ENCODE measurements at regions not wholly inside any gene's neighbourhood (a gene's known extent, or its start where the extent isn't known, plus 50 kb on each side); places are given as distances from the start of the nearest gene placed in this dataset.
"Not testable (repeated sequence)": the region's sequence is repeated elsewhere in the genome, so short reads cannot be mapped to it uniquely, and the experiment has no call there.

DNA sequence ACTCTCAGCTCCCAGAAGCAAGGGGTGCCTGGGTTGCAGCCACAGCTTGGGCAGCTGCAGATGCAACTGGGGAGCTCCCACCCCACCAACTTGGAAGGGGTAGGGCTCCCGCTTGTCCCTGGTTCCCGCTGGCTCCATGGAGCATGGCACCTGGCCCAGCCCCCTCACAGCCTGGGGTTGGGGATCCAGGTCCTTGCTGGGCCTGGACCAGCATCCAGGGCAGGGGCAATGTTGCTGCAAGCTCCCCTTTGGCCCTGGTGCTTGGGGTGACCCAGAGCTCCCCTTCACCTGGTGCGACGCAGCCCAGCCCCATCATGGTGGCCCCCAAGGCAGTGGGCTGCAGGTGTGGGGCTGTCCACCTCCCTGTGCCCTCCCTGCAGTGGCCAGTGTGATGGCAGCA lies 99.6 kb upstream of the FRMD4B start:
- no peak for DNase-seq (ENCODE audit: low spot score)

DNA sequence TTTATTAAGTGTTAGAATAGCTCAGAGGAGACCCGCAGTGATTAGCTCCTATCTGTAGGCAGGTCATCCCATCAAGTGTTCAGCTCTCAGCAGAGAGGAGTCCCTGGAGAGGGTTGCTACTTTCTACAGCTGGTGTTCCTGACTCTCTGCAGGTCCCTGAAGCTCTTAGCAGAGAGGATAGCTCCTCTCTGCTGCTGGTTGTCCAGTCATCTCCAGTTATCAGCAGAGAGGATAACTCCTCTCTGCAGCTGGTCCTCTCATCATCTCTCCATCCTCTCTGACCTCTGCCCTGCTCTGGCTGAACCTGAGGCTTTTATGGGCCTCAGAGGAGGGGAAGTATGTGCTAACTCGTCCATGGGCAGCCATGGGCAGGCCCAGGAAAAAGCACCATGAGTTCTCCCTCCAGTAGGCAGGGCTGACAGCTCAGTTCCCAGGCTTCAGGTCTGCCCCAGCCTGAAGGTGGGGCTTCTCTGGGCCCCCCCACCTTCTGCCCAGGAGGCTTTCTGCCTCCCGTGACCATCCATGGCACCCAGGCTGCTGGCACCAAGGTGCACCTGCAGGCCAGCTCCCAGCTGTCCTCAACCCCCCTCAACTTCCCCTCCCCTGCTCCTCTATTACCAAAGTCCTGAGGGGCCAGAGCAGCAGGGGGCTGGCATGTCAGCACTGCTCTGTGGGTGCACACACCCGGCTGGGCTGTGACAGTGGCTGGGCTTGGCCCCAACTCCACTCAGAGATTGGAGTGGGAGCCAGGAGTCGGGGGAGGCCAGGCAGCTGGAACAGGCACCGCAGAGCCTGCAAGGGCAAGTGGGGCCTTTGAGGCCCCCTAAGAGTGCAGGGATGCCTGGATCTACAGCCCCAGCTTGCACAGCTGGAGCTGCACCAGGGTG lies 98.9 kb upstream of the FRMD4B start:
- DNase-seq (ENCODE audit: low spot score), result no peak

DNA sequence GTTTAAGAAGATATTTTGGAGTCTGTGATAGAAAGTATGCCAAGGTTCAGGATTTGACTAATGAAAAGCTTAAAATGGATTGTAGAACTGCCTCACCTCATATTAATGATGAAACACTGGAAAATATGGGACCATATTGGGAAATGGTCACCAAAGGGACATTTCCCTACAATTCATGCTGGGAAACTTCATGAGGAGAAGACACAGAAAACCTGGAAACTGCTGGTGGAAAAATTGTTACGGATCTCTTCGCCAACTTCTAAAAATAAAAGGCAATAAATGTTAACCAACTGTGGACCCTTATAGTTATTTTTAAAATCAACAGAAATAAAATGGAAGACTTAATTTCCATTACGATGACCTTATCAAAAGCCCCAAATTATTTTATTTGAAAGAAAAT lies 97.6 kb upstream of the FRMD4B start:
- no peak for DNase-seq (ENCODE audit: low spot score)

DNA sequence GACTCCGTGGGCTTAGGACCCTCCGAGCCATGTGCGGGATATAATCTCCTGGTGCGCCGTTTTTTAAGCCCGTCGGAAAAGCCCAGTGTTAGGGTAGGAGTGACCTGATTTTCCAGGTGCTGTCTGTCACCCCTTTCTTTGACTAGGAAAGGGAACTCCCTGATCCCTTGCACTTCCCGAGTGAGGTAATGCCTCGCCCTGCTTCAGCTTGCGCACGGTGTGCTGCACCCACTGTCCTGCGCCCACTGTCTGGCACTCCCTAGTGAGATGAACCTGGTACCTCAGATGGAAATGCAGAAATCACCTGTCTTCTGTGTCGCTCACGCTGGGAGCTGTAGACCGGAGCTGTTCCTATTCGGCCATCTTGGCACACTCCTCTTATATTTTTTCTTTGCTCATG lies 95.1 kb upstream of the FRMD4B start:
- DNase-seq (ENCODE audit: low spot score), result not testable (repeated sequence)

DNA sequence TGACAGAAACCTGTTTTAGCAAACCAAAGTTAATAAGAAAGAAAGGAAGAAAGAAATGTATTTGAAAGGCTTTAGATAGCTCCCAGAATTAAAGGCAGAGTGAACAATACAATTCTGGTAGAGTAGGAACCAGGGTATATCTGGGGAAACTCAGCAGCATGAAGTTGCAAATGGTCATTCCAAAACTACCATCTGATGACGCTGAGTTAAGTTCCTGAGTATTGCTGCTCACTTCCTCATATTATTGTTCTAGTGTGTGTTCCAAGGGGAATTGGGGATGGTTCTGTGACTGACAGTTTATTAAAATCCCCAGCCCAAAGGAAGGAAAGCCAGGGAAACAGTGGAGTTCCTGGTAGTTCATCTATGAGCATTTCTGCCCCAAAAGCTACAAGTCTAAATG lies 88.3 kb upstream of the FRMD4B start:
- no peak for DNase-seq (ENCODE audit: low spot score)

DNA sequence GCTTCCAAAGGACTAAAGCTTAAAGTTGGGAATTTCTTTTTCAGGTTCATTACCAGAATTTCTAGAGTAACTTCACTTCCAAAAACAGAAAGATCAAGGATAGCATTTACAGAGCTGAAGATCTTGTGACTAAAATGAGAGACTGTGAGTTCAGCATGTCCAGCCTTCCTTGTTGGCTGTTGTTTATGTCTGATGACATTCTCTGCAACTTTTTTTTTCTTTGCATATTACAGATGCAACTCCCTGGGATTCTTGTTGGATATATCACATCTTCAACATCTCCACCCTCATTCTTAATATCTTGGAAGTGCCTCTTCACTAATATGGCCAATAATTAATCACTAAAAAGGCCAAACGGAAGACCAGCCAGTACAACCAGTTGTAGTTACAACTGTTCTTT lies 86.2 kb upstream of the FRMD4B start:
- DNase-seq (ENCODE audit: low spot score), result no peak

DNA sequence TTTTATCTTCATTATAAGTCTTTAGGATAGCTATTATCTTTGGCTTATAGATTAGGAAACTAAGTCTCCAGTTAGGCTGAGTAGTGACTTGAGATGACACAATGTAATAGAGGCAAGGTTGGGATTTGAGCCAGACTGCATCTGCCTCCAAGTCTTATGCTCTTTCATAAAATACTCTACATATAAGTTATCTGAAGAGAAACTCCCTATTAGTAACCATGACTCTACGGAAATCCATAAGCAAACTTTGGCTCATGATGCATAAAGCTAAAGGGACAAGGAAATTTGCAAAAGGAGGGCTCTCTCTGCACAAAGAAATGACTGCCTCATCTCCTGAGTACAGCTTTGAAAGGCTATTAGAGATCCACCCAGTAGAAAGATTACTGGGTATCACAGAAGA lies 77.6 kb upstream of the FRMD4B start:
- DNase-seq (ENCODE audit: low spot score), result no peak

DNA sequence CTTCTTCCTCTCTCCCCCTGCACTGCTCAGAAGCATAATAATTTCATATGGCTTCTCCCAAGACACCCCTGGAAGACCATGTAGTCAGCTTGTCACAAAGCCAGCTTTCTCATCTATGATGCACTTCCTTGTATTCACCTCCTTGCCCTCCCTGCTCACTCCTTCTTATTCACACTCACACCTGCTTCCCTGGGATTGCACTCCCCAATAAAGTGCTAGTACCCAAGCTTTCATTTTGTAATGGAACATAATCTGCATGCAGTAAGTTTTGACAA lies 76.9 kb upstream of the FRMD4B start:
- no peak for DNase-seq (ENCODE audit: low spot score)

DNA sequence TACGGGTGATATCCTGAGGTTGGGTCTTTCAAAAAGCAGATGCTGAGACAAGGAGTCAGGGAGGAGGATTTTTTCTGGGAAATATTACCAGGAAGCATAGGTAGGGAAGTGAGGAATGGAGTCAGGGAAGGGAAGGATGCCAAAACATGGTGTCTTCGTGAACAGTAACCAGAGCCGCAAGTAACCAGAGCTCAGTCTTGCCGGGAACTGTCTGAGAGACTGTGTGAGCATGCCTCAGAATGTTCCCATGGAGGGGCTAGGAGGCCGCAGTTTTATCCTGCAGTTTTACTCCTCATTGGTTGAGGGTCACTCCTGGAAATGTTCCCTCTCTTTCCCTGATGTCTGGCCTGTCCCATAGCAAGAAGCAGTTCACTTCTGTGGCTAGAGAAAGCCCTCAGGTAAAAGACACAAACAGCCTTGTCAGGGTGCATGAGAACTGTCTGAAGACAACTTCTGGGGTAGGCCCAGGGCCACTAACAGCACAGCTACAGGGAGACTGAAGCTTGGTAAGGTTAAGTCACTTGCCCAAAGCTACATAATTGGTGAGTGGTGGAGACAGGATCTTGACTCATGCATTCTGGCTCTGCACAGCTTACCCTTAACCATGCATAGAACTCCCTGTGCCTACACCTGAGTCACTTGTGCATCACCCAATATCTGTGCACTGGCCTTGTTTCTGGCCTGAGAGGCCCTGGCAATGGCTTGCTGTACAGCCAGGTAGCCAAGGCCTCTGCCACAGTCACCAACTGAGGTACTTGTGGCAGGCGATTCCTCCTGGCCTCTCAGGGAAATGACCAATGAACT lies 76.3 kb upstream of the FRMD4B start:
- no peak for DNase-seq (ENCODE audit: low spot score)

DNA sequence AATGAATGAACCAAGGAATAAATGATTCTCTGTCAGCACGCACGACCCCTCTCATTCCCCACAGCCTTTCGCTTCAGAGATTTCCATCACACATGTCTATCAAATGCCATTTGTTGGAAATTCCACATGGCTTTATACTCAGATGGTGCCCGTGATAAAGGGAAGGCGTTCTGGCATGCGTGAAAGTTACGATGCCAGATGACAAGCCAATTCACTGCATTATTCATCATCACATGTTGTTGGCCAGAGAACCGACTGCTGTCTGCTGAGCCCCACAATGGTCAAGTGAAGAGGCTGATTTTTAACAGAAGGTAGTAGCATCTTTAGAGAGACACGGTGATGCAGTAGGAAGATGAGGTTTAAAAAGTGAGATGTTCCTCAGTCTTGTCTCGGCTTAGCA lies 74.1 kb upstream of the FRMD4B start:
- DNase-seq (ENCODE audit: low spot score), result no peak

DNA sequence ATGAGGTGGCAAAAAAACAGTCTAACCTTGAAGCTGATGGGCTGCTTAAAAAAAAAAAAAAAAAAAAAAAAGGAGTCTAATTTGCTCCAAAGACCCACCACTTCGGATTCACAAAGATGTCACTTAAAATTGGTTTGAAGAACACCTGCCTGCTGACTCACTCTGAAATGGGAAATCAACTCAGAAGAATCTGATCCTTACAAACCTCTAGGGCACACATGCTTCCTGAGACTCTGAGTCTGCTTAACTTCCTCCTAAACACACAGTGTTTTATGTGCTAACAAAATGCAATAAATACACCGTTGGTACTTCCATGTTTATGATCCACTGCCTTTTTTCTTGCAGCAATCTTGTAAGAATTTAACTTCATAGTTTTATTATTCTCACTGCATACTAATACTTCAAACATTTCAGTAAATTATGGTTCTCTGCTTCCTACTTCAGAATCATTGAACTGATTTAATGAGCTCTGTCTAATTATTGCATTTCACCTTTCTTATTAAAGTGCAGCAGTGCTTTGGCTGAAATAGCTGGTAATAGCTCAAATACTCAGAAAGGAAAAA lies 73.0 kb upstream of the FRMD4B start:
- no peak for DNase-seq (ENCODE audit: low spot score)

DNA sequence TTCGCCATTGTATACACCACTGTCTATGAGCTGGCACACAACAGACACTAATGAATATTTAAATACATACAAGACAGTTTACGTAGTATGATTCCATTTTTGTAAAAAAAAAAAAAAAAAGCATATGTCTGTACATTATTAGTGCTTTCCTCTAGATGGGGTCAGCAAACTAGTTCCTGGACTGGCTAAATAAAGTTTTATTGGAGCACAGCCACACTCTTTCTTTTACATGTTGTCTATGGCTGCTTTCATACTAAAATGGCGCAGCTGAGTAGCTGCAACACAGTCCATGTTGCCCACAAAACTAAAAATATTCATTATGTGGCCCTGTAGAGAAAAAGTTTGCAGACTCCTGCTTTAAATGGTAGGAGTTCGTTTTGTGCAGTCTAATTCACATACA lies 70.7 kb upstream of the FRMD4B start:
- no peak for DNase-seq (ENCODE audit: low spot score)

DNA sequence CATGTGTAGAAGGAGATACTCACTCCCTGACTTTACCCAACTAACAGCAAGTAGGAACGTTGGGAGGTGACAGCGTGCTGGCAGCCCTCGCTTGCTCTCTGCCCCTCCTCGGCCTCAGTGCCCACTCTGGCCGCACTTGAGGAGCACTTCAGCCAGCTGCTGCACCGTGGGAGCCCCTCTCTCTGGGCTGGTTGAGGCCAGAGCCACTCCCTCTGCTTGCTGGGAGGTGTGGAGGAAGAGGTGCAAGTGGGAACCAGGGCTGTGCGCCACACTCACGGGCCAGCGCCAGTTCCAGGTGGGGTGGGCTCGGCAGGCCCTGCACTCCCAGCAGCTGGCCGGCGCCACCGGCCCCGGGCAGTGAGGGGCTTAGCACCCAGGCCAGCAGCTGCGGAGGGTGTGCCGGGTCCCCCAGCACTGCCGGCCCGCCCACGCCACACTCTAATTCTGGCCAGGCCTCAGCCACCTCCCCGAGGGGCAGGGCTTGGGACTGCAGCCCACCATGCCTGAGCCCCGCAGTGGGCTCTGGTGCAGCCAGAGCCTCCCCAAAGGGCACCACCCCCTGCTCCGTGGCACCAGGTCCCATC lies 68.4 kb upstream of the FRMD4B start:
- DNase-seq (ENCODE audit: low spot score), result no peak

DNA sequence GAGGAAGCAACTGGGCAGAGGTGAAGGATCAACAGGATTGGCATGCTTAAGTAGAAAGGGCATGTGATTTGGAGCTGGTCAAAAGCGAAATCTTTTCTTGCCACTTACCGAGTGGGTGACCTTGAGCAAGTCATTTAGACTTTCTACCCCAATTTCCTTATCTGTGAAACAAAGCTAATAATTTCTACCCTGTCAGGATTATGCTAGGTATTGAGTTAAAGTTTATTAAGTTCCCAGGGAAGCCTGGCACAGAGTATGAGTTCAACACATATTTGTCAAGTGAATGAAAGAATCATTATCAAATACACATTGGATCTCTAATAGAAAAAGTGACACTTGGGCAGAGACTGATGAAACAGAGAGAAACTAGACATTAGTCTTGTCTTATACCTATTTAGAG lies 66.4 kb upstream of the FRMD4B start:
- no peak for DNase-seq (ENCODE audit: low spot score)

DNA sequence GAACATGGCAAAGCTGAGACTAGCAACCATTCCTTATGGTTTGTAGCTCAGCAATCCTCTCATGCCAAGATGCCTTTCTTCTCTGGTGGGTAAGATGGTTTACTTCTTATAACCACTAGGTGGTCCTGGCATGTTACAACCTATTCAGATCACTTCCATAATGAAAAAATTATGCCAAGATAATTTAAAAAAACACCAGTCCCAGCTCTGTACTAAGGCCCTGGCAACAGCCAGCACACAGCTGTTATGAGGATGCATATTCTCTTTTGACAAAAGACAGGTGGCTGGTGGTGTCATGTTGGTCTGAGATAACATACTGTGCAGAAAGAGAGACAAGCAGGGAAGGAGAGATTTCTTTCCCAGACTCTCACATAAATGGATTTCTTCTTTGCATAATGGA lies 65.7 kb upstream of the FRMD4B start:
- no peak for DNase-seq (ENCODE audit: low spot score)

DNA sequence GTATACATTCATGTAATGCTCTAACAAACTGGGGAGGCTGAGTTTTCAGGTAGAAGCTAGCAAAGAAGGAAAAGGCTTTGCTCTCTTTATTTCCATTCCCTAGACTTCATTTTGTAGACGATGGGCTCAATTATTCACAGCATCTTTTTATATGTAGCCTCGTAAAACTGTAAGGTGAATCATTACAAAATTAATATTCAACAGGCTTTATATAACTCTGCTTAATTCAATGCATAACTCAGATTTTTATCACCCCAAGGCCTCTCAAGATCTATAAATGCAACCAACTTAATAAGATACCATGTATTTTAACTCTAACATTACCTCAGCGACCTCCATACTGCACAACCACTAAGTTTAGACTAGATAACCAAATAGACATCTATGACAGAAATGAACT lies 63.0 kb upstream of the FRMD4B start:
- DNase-seq (ENCODE audit: low spot score), result no peak

DNA sequence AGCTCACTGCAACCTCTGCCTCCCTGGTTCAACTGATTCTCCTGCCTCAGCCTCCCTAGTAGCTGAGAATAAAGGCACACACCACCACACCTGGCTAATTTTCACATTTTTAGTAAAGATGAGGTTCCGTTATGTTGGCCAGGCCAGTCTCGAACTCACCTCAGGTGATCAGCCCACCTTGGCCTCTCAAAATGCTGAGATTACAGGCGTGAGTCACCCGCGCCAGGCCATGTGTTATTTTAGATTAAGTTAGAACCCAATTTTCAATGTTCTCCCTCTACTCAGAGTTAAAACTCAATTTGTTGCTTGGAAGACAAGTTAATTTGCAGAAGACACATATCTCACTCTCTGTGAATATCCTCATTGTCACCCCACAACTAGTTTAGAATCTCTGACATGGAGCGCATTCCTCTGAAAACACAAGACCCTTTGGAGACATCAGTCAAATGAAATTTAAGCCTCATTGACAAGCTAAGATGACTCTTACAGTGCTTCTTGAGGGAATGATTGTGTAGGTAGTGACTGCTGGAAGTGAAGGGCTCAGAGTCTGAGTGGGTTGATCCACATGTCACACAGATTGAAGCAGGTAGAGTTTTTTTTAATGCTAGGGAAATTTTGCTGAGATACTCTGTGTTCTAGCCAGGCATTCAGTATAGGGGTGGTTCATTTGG lies 60.6 kb upstream of the FRMD4B start:
- no peak for DNase-seq (ENCODE audit: low spot score)

DNA sequence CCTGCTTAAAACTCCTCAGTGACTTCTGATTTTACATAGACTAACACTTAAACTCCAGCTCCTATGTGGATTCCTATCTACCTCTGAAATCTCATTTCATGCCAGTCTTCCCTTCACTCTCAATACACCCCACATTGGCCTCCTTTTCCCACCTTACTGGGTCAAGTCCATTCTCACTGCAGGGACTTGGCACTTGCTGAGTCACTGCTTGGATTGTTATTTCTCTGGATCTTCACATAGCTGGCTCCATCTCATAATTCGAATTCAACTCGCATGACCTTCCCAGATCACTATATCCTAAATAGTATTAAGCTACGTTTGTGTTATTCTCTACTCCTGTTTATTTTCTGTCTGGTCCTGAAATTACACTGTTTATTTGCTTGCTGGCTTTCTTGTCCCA lies 59.6 kb upstream of the FRMD4B start:
- DNase-seq (ENCODE audit: low spot score), result no peak

DNA sequence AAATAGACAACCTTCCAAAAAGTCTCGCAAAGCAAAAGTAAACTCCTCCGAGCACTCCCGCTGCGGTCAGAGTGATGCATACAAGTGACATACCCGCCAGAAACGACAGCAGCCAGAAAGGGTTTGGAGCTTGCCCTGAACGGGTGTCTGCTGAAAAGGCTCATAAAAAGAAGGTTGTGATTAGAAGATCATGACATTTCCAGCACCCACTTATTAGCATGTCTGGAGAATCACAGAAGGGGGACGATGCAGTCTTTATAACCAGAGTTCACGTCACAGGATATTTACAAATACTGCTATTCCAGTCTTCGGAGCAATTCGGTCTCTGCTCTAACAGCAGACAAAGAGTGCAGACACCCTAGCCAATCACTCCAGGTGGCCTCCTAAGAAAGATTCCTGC lies 59.1 kb upstream of the FRMD4B start:
- DNase-seq (ENCODE audit: low spot score), result no peak

DNA sequence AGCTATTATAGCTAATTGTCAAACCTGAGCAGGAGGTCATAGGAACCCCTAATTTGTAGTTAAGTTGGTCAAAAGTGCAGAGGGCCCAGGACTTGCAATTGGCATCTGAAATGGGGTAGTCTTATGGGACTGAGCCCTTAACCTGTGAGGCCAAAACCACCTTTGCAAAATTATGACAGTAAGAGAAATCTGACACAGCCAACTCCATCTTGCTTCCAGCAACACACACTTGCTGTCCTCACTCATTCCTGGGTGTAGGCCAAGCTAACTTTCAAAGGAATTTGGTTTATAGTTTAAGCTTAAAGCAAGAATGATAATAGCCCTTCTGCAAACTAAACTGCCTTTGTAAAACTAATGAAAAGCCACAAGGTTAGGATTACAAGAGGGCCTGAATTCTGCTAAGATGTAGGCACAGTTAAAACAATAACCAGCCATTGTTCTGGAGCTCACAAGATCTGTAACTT lies 57.6 kb upstream of the FRMD4B start:
- DNase-seq (ENCODE audit: low spot score), result no peak

DNA sequence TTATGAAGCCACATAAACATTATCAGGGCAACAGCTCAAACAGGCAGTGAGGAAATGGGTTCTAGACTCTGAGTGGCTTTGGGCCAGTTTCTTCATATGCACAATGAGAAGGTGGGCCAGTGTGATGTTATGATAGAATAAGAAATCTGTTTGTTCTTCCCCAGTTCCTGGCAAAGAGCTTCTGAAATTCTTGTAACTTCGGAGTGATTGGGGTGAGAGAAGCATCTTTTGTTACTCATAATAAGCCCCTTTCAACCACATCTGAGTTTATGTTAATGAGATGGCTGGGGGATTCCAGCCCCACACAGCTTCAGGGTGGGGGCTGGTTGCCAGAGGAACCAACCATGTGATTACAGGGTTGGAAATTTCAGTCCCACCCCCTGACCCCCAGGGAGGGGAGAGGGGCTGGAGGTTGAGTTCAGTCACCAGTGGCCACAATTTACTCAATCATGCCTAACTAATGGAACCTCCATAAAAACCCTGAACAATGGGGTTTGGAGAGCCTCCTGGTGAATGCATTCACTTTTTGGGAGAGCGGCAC lies 57.0 kb upstream of the FRMD4B start:
- DNase-seq (ENCODE audit: low spot score), result no peak

DNA sequence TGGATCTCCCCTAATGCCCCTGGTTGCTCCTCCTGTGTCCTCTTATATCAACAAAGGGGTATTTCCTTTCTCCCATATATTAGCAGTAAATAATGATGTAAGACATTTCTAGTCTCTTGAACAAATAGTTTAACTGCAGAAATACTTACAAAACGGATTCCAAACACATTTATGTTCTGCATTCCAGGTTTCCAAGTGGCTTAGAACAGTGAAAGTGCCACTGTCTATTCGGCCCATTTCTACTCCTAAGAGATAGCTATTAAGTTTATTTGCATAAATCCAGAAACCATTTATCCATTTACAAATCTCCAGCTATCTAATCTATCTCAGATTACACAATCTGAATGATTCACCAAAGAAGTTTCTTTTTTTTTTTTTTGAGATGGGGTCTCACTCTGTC lies 55.8 kb upstream of the FRMD4B start:
- DNase-seq (ENCODE audit: low spot score), result no peak
